ENCODE measurements at regions not wholly inside any gene's neighbourhood (a gene's known extent, or its start where the extent isn't known, plus 50 kb on each side); places are given as distances from the start of the nearest gene placed in this dataset.

DNA sequence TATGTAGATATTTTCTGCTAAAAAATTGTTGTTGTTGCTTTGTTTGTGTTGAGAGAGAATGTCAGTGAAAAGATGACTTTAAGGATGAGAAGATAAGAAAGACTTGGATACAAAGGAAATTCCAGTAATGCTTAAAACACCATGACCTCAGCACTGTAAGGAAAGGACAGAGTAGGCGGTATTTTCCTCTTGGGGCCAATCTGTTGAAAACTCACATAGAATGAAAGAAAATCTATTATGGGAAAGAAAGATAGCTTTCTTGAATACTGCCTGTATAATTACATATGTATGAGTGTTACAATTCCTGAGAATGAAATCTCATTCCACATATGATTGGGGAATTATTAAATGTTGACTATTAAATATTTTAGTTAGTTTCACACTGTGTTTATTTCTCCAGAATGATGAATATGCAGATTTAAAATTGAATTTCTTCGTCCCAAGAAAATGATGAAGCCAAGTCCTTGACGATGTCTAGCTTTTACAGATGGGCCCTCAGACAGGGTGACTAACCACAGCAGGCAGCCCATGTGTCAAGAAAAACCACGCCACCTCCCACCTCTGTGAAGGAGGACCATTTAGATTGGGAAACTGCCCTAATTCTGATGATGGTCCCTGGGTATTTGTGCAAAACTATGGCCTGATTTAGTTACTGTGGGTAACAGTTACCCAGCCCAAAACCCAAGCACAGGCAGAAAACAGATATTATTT lies 49.7 kb upstream of the LMO4 start (continued):
- TF ChIP-seq, protein P1, sequence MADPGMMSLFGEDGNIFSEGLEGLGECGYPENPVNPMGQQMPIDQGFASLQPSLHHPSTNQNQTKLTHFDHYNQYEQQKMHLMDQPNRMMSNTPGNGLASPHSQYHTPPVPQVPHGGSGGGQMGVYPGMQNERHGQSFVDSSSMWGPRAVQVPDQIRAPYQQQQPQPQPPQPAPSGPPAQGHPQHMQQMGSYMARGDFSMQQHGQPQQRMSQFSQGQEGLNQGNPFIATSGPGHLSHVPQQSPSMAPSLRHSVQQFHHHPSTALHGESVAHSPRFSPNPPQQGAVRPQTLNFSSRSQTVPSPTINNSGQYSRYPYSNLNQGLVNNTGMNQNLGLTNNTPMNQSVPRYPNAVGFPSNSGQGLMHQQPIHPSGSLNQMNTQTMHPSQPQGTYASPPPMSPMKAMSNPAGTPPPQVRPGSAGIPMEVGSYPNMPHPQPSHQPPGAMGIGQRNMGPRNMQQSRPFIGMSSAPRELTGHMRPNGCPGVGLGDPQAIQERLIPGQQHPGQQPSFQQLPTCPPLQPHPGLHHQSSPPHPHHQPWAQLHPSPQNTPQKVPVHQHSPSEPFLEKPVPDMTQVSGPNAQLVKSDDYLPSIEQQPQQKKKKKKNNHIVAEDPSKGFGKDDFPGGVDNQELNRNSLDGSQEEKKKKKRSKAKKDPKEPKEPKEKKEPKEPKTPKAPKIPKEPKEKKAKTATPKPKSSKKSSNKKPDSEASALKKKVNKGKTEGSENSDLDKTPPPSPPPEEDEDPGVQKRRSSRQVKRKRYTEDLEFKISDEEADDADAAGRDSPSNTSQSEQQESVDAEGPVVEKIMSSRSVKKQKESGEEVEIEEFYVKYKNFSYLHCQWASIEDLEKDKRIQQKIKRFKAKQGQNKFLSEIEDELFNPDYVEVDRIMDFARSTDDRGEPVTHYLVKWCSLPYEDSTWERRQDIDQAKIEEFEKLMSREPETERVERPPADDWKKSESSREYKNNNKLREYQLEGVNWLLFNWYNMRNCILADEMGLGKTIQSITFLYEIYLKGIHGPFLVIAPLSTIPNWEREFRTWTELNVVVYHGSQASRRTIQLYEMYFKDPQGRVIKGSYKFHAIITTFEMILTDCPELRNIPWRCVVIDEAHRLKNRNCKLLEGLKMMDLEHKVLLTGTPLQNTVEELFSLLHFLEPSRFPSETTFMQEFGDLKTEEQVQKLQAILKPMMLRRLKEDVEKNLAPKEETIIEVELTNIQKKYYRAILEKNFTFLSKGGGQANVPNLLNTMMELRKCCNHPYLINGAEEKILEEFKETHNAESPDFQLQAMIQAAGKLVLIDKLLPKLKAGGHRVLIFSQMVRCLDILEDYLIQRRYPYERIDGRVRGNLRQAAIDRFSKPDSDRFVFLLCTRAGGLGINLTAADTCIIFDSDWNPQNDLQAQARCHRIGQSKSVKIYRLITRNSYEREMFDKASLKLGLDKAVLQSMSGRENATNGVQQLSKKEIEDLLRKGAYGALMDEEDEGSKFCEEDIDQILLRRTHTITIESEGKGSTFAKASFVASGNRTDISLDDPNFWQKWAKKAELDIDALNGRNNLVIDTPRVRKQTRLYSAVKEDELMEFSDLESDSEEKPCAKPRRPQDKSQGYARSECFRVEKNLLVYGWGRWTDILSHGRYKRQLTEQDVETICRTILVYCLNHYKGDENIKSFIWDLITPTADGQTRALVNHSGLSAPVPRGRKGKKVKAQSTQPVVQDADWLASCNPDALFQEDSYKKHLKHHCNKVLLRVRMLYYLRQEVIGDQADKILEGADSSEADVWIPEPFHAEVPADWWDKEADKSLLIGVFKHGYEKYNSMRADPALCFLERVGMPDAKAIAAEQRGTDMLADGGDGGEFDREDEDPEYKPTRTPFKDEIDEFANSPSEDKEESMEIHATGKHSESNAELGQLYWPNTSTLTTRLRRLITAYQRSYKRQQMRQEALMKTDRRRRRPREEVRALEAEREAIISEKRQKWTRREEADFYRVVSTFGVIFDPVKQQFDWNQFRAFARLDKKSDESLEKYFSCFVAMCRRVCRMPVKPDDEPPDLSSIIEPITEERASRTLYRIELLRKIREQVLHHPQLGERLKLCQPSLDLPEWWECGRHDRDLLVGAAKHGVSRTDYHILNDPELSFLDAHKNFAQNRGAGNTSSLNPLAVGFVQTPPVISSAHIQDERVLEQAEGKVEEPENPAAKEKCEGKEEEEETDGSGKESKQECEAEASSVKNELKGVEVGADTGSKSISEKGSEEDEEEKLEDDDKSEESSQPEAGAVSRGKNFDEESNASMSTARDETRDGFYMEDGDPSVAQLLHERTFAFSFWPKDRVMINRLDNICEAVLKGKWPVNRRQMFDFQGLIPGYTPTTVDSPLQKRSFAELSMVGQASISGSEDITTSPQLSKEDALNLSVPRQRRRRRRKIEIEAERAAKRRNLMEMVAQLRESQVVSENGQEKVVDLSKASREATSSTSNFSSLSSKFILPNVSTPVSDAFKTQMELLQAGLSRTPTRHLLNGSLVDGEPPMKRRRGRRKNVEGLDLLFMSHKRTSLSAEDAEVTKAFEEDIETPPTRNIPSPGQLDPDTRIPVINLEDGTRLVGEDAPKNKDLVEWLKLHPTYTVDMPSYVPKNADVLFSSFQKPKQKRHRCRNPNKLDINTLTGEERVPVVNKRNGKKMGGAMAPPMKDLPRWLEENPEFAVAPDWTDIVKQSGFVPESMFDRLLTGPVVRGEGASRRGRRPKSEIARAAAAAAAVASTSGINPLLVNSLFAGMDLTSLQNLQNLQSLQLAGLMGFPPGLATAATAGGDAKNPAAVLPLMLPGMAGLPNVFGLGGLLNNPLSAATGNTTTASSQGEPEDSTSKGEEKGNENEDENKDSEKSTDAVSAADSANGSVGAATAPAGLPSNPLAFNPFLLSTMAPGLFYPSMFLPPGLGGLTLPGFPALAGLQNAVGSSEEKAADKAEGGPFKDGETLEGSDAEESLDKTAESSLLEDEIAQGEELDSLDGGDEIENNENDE (IDR thresholded peaks at IDR 0.05; ENCODE audit: insufficient replicate concordance, low read length), result no peak
- TF ChIP-seq, protein P2, sequence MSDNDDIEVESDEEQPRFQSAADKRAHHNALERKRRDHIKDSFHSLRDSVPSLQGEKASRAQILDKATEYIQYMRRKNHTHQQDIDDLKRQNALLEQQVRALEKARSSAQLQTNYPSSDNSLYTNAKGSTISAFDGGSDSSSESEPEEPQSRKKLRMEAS (IDR thresholded peaks at IDR 0.05), result no peak
- no peak for TF ChIP-seq CTBP2 (IDR thresholded peaks at IDR 0.05; ENCODE audit: borderline replicate concordance, insufficient read depth, insufficient read length, low read length)
- TF ChIP-seq ZNF274 (IDR thresholded peaks at IDR 0.05; ENCODE audit: borderline replicate concordance, extremely low read depth, low read length), result no peak
- no peak for TF ChIP-seq MAFK (IDR thresholded peaks at IDR 0.05; ENCODE audit: low read depth, low read length)
- TF ChIP-seq POU5F1 (IDR thresholded peaks at IDR 0.05; ENCODE audit: low read depth, low read length), result no peak
- no peak for TF ChIP-seq SP1 (IDR thresholded peaks at IDR 0.05; ENCODE audit: low read depth, low read length)
- no peak for TF ChIP-seq CHD2 (IDR thresholded peaks at IDR 0.05; ENCODE audit: low read length)
- no peak for TF ChIP-seq TBP (IDR thresholded peaks at IDR 0.05; ENCODE audit: low read depth, low read length)
- no peak for TF ChIP-seq SIRT6 (IDR thresholded peaks at IDR 0.05; ENCODE audit: low read length)
- no peak for TF ChIP-seq SAP30 (IDR thresholded peaks at IDR 0.05; ENCODE audit: insufficient read depth, insufficient replicate concordance, low read length)
